ENCODE measurements at regions not wholly inside any gene's neighbourhood (a gene's known extent, or its start where the extent isn't known, plus 50 kb on each side); places are given as distances from the start of the nearest gene placed in this dataset.
"Not testable (repeated sequence)": the region's sequence is repeated elsewhere in the genome, so short reads cannot be mapped to it uniquely, and the experiment has no call there.

DNA sequence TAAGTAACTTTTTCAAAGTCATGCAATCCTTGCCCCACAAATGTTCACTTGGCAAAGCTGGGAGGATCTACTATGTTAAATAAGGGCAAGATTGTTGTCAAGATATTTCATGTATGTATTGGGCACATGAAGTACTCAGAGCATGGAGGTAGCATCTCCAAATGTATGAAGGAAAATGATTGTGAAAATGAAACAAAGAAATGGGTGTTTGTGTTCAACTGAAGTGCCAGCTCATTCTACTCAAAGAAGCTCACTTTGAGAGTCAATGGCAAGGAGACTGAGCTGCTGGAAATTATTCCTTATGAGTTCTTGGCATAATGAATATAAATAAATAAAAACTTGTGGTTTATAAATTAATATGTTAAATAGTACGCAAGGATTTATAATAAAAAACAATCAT, 124.5 kb upstream of the ARSJ start:
- no peaks in the 10 kb centered on the region for H3K4me1 Mint-ChIP-seq
- H3K9me3 Mint-ChIP-seq (ENCODE audit: low read depth) = no peaks in the 10 kb centered on the region
- ATAC-seq = no peak
- H3K27ac Mint-ChIP-seq = no peak overlapping the region
- CTCF ChIA-PET = no interaction called here
- H3K4me3 Mint-ChIP-seq = no peak overlapping the region
- H3K27me3 Mint-ChIP-seq = no peaks in the 10 kb centered on the region
- no peaks in the 10 kb centered on the region for H3K36me3 Mint-ChIP-seq
- DNase-seq = no peak

DNA sequence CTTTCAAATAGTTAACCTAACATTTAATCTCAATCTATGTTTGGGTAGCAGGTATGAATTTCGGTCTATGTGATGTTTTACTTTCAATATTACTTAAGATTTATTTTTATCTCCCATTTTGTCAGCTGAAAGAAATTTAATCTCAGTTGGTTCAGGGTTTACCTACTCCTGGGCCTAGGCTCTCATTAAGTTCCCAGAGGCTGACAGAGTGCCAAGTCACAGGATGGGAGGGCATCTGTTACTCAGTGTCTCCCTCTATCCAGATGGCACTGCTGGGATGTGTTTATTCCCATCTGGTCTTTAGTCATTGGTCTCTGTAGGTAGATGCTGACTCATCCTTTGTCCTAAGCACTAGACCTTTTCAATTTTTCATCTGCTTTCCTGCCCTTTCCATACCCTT, 129.4 kb upstream of the ARSJ start:
- Mint-ChIP-seq H3K27ac (no peak overlapping the region), H3K9me3 (ENCODE audit: low read depth) (no peaks in the 10 kb centered on the region), H3K36me3 (no peaks in the 10 kb centered on the region), H3K4me1 (no peaks in the 10 kb centered on the region), H3K4me3 (no peak overlapping the region), H3K27me3 (no peaks in the 10 kb centered on the region)
- CTCF ChIA-PET = no interaction called here
- ATAC-seq = no peak
- DNase-seq = no peak

- ATAC-seq (no peak), DNase-seq (no peak)
- Mint-ChIP-seq H3K27me3 (no peaks in the 10 kb centered on the region), H3K4me3 (no peak overlapping the region), H3K36me3 (no peaks in the 10 kb centered on the region), H3K27ac (no peak overlapping the region), H3K9me3 (ENCODE audit: low read depth) (no peaks in the 10 kb centered on the region), H3K4me1 (no peaks in the 10 kb centered on the region)
- CTCF ChIA-PET = no interaction called here
These were observed 130.3 kb upstream of the ARSJ start for GRCh38 chr4:114109776-114110175.

DNA sequence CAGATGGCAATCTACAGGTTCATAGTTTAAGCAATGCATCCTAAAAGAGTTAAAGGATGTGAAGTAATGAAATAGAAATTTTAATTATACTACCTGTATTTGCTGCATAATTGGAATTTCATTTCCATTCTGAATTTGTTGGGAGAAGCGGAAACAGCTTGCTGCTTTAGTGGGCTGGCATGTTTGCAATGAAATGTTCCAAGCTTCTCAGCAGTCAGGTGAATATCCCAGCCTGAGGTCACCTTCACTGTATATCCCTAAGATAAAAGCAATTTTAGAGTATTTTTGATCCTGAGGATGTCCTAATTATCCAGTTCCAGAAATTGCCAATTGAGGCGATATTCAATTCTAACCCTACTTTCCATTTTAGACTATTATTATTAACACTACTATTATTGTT, 136.1 kb upstream of the ARSJ start:
- Mint-ChIP-seq H3K4me1 (no peaks in the 10 kb centered on the region), H3K9me3 (ENCODE audit: low read depth) (no peaks in the 10 kb centered on the region), H3K36me3 (no peaks in the 10 kb centered on the region), H3K27ac (no peak overlapping the region), H3K4me3 (no peak overlapping the region), H3K27me3 (no peaks in the 10 kb centered on the region)
- DNase-seq (no peak), ATAC-seq (no peak)
- CTCF ChIA-PET = no interaction called here

GRCh38 chr4:114116861-114117260, 137.4 kb upstream of the ARSJ start:
- CTCF ChIA-PET = no interaction called here
- H3K4me1 Mint-ChIP-seq = no peaks in the 10 kb centered on the region
- no peak overlapping the region for H3K4me3 Mint-ChIP-seq
- H3K27ac Mint-ChIP-seq = no peak overlapping the region
- H3K27me3 Mint-ChIP-seq = no peaks in the 10 kb centered on the region
- no peak for DNase-seq
- no peak for ATAC-seq
- H3K9me3 Mint-ChIP-seq (ENCODE audit: low read depth) = no peaks in the 10 kb centered on the region
- no peaks in the 10 kb centered on the region for H3K36me3 Mint-ChIP-seq

DNA sequence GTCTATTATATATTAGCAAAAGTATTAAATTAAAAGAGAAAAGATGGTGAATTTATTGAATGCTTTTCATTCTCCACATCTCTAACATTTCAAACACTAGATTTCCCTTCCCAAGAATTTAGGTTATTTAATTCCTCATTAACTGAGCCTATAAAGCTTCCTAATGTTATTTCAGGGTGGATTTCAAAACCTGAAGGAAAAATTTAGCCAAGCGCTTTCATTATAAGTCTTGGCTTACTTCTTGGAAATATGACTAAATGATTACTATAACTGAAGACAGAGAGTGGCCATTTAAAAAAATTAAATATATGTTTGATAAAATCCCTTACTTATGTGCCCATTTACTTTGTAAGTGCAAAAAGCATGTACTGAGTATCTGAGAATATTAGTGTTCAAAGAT, 141.8 kb upstream of the ARSJ start:
- ATAC-seq = no peak
- H3K36me3 Mint-ChIP-seq = no peaks in the 10 kb centered on the region
- no peaks in the 10 kb centered on the region for H3K9me3 Mint-ChIP-seq (ENCODE audit: low read depth)
- DNase-seq = no peak
- CTCF ChIA-PET = no interaction called here
- H3K27me3 Mint-ChIP-seq = no peaks in the 10 kb centered on the region
- no peak overlapping the region for H3K4me3 Mint-ChIP-seq
- no peak overlapping the region for H3K27ac Mint-ChIP-seq
- no peaks in the 10 kb centered on the region for H3K4me1 Mint-ChIP-seq

GRCh38 chr4:114132199-114132598, 152.8 kb upstream of the ARSJ start:
- CTCF ChIA-PET = interaction anchor here (0.7 kb wide), 1 partner anchor 227 kb away, joined by 3 read pairs; no protein-coding TSS in a partner anchor
- ATAC-seq = no peak
- H3K36me3 Mint-ChIP-seq = no peaks in the 10 kb centered on the region

GRCh38 chr4:114132830-114133229, 153.4 kb upstream of the ARSJ start:
- no peak for ATAC-seq
- no peak for DNase-seq
- no peaks in the 10 kb centered on the region for H3K4me1 Mint-ChIP-seq
- H3K9me3 Mint-ChIP-seq (ENCODE audit: low read depth) = no peaks in the 10 kb centered on the region
- no peak overlapping the region for H3K27ac Mint-ChIP-seq
- no peaks in the 10 kb centered on the region for H3K27me3 Mint-ChIP-seq
- CTCF ChIA-PET = interaction anchor here (0.8 kb wide), 1 partner anchor 15 kb away, joined by 3 read pairs; no protein-coding TSS in a partner anchor
- no peak overlapping the region for H3K4me3 Mint-ChIP-seq
- no peaks in the 10 kb centered on the region for H3K36me3 Mint-ChIP-seq

More at GRCh38 chr4:114132199-114132598, 152.8 kb upstream of the ARSJ start:
- no peak for DNase-seq
- no peaks in the 10 kb centered on the region for H3K9me3 Mint-ChIP-seq (ENCODE audit: low read depth)
- no peak overlapping the region for H3K4me3 Mint-ChIP-seq
- H3K27ac Mint-ChIP-seq = no peak overlapping the region
- no peaks in the 10 kb centered on the region for H3K4me1 Mint-ChIP-seq
- H3K27me3 Mint-ChIP-seq = no peaks in the 10 kb centered on the region

DNA sequence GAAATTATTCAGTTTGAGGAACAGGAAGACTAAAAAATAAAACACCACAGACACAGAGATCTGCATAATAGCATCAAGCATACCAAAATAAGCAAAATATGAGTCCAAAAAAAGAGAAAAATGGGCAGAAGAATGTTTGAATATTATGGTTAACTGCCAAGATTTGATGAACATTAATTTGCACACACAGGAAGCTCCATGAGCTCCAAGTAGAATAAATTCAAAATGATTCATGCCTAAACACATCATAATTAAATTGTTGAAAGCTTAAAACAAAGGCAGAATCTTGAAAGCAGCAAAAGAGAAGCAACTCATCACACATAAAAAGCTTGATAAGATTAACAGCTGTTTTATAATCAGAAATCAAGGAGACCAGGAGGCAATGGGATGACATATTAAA, 156.6 kb upstream of the ARSJ start:
- Mint-ChIP-seq H3K36me3 (no peaks in the 10 kb centered on the region), H3K4me3 (no peak overlapping the region), H3K27me3 (no peaks in the 10 kb centered on the region), H3K27ac (no peak overlapping the region), H3K4me1 (no peaks in the 10 kb centered on the region), H3K9me3 (ENCODE audit: low read depth) (no peaks in the 10 kb centered on the region)
- CTCF ChIA-PET = no interaction called here
- ATAC-seq (no peak), DNase-seq (no peak)

GRCh38 chr4:114137984-114138383, 158.5 kb upstream of the ARSJ start:
- no peak overlapping the region for H3K27ac Mint-ChIP-seq
- no peaks in the 10 kb centered on the region for H3K9me3 Mint-ChIP-seq (ENCODE audit: low read depth)
- no peak overlapping the region for H3K4me3 Mint-ChIP-seq
- no peaks in the 10 kb centered on the region for H3K4me1 Mint-ChIP-seq
- no peaks in the 10 kb centered on the region for H3K36me3 Mint-ChIP-seq
- ATAC-seq (no peak), DNase-seq (no peak)
- CTCF ChIA-PET = no interaction called here
- H3K27me3 Mint-ChIP-seq = peaks cover 3% of the 10 kb centered on the region

DNA sequence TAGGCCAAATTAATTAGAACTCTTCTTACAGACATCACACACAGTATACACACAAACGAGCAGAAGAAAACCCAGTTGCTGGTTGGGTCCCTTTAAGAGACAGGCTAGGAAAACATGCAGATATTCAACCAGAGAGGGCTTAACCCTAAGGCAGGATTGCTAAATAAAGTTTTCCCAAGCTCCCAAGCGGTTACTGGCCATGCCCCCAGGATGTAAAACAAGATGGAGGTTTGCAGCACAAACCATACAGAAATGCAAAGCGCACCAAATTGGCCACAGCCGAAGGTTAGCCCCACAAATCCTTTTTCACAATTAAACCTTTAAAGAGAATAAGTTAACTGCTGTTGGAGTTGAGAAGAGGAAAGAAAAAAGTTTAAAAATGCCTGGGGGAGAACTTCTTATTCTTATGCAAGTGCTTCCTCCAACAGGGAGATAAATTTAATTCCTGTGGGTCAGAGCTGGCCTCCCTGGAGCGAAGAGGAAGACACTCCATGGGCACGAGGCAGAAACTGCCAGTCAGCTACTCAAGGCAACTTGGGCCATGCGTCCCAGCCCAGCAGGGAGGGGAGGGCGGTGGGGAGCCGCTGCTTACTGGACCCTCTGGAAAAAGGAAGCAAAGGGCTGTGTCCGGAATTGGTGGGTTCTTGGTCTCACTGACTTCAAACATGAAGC, 167.6 kb upstream of the ARSJ start:
- DNase-seq (no peak), ATAC-seq (peak; percentile 67)
- Mint-ChIP-seq H3K27me3 (no peaks in the 10 kb centered on the region), H3K9me3 (ENCODE audit: low read depth) (no peaks in the 10 kb centered on the region), H3K4me3 (peak overlapping the region; percentile 63), H3K27ac (peak overlapping the region; percentile 78), H3K36me3 (no peaks in the 10 kb centered on the region), H3K4me1 (peaks cover 7% of the 10 kb centered on the region)
- CTCF ChIA-PET = interaction anchor here (0.8 to 1.0 kb wide), 2 partner anchors 14 kb away, joined by 3 read pairs; no protein-coding TSS in a partner anchor

GRCh38 chr4:114147619-114148208, 168.3 kb upstream of the ARSJ start:
- not testable (repeated sequence) for H3K27me3 Mint-ChIP-seq; H3K4me1 Mint-ChIP-seq; ATAC-seq; H3K36me3 Mint-ChIP-seq; H3K9me3 Mint-ChIP-seq (ENCODE audit: low read depth)
- Mint-ChIP-seq H3K27ac (peak overlapping the region; percentile 78), H3K4me3 (peak overlapping the region; percentile 63)
- peak; percentile 58 for DNase-seq
- CTCF ChIA-PET = interaction anchor here (0.8 kb wide), 1 partner anchor 15 kb away, joined by 3 read pairs; no protein-coding TSS in a partner anchor

DNA sequence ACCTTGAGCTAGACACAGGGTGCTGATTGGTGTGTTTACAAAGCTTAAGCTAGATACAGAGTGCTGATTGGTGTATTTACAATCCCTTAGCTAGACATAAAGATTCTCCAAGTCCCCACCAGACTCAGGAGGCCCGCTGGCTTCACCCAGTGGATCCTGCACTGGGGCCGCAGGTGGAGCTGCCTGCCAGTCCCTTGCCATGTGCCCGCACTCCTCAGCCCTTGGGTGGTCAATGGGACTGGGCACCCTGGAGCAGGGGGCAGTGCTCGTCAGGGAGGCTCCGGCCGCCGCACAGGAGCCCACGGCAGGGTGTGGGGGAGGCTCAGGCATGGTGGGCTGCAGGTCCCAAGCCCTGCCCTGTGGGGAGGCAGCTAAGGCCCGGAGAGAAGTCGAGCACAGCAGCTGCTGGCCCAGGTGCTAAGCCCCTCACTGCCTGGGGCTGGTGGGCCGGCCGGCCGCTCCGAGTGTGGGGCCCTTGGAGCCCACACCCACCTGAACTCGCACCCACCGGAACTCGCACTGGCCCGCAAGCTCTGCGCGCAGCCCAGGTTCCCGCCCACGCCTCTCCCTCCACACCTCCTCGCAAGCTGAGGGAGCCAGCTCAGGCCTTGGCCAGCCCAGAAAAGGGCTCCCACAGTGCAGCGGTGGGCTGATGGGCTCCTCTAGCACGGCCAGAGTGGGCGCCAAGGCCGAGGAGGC, 169.1 kb upstream of the ARSJ start:
- H3K4me3 Mint-ChIP-seq; CTCF ChIA-PET; H3K27me3 Mint-ChIP-seq; ATAC-seq; H3K4me1 Mint-ChIP-seq; H3K9me3 Mint-ChIP-seq (ENCODE audit: low read depth); H3K36me3 Mint-ChIP-seq; DNase-seq; H3K27ac Mint-ChIP-seq: not testable (repeated sequence)

DNA sequence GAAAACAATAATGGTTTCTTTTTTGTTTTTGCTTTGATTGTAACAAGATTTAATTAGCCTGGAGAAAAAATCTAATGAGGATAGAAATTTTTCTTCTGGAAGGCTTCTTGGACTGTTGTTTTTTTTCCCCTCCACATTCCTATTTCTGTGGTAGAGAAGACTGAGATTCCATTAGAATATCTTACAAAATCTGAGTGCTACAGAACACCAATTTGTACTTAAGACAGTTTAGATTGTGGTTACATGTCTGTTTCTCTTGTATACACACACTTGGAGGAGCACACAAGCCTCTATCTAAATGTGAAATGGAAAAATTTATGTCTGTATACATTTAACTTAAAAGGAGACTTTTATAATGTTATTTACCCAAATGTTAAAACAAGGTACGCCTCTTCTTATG, 176.9 kb upstream of the ARSJ start:
- no peaks in the 10 kb centered on the region for H3K36me3 Mint-ChIP-seq
- no peak overlapping the region for H3K27ac Mint-ChIP-seq
- no peak for ATAC-seq
- no peak overlapping the region for H3K4me3 Mint-ChIP-seq
- H3K9me3 Mint-ChIP-seq (ENCODE audit: low read depth) = no peaks in the 10 kb centered on the region
- H3K4me1 Mint-ChIP-seq = no peaks in the 10 kb centered on the region
- H3K27me3 Mint-ChIP-seq = no peaks in the 10 kb centered on the region
- CTCF ChIA-PET = no interaction called here
- DNase-seq = no peak
